NCI-H1048 (cell line): ENCODE measurements at regions not wholly inside any gene's neighbourhood (a gene's known extent, or its start where the extent isn't known, plus 50 kb on each side); places are given as distances from the start of the nearest gene placed in this dataset.

Experiments
- DNase-seq: peaks from one replicate; lab custom pipeline; 2025; lab: John Stamatoyannopoulos, UW

GRCh38 chr6:39992861-39993622 is 58.8 kb upstream of the MOCS1 start:
- DNase-seq = no peak
